ENCODE measurements at regions not wholly inside any gene's neighbourhood (a gene's known extent, or its start where the extent isn't known, plus 50 kb on each side); places are given as distances from the start of the nearest gene placed in this dataset.

DNA sequence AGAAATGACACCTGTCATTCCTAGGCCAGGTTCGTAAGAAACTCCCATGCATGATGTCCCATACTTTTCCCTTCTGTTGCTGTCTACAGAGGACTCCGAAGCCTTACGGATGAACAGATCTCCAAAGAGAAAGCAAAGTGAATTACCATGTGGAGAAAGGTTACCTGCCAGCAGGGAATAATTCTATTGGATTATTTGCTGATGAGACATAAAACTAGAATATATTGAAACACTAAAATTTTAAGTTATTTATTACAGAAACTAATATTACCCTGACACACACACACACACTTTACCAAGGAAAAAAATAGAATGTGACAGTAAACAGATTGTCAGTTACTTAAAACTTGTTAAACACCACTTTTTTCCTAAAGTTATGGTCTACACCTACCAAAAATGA lies 452.7 kb upstream of the DAB2 start:
- Histone ChIP-seq H2AFZ (ENCODE audit: low read depth, low read length) (no peak overlapping the region), H4K20me1 (ENCODE audit: insufficient read depth, low read length) (no peaks in the 10 kb centered on the region), H3K9ac (ENCODE audit: low read length) (no peak overlapping the region), H3K27ac (ENCODE audit: low read length) (no peak overlapping the region), H3K27me3 (ENCODE audit: low read depth, low read length) (no peaks in the 10 kb centered on the region), H3K79me2 (ENCODE audit: low read length) (no peaks in the 10 kb centered on the region), H3K4me1 (ENCODE audit: low read length) (no peaks in the 10 kb centered on the region), H3K36me3 (replicated peaks; ENCODE audit: low read depth, low read length) (no peaks in the 10 kb centered on the region), H3K4me3 (ENCODE audit: low read length) (no peak overlapping the region), H3K4me2 (ENCODE audit: low read length) (no peak overlapping the region), H3K9me3 (ENCODE audit: insufficient read depth, low read length) (no peaks in the 10 kb centered on the region)
- no peak for TF ChIP-seq EZH2phosphoT487 (IDR thresholded peaks at IDR 0.05; ENCODE audit: low read depth)
- TF ChIP-seq, protein P1, sequence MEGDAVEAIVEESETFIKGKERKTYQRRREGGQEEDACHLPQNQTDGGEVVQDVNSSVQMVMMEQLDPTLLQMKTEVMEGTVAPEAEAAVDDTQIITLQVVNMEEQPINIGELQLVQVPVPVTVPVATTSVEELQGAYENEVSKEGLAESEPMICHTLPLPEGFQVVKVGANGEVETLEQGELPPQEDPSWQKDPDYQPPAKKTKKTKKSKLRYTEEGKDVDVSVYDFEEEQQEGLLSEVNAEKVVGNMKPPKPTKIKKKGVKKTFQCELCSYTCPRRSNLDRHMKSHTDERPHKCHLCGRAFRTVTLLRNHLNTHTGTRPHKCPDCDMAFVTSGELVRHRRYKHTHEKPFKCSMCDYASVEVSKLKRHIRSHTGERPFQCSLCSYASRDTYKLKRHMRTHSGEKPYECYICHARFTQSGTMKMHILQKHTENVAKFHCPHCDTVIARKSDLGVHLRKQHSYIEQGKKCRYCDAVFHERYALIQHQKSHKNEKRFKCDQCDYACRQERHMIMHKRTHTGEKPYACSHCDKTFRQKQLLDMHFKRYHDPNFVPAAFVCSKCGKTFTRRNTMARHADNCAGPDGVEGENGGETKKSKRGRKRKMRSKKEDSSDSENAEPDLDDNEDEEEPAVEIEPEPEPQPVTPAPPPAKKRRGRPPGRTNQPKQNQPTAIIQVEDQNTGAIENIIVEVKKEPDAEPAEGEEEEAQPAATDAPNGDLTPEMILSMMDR (IDR thresholded peaks at IDR 0.05; ENCODE audit: low read depth, low read length): no peak

DNA sequence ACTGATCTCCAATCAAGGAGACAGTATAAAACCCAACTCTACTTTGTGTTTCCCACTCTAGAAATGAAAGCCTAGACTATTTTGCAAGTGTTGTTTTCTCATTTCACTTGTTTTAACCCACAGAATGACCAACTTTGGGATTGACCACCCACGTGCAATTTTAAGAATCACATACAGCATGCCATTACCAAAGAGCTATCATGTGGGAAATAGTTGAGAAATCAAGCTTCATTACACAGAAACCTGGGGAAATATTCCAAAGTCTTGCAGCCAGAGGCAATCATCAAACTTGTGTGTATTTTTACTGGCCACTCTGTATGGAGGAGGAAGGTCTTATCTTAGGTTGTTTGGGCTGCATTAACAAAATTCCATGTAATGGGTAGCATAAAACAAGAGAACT lies 451.4 kb upstream of the DAB2 start:
- no peaks in the 10 kb centered on the region for H3K27me3 ChIP-seq (ENCODE audit: low read depth, low read length)
- no peak overlapping the region for H3K9ac ChIP-seq (ENCODE audit: low read length)
- no peaks in the 10 kb centered on the region for H3K9me3 ChIP-seq (ENCODE audit: insufficient read depth, low read length)
- no peak overlapping the region for H3K27ac ChIP-seq (ENCODE audit: low read length)
- no peaks in the 10 kb centered on the region for H3K4me1 ChIP-seq (ENCODE audit: low read length)
- no peaks in the 10 kb centered on the region for H3K36me3 ChIP-seq (replicated peaks; ENCODE audit: low read depth, low read length)
- no peak overlapping the region for H3K4me2 ChIP-seq (ENCODE audit: low read length)
- no peaks in the 10 kb centered on the region for H3K79me2 ChIP-seq (ENCODE audit: low read length)
- no peak overlapping the region for H3K4me3 ChIP-seq (ENCODE audit: low read length)
- TF ChIP-seq EZH2phosphoT487 (IDR thresholded peaks at IDR 0.05; ENCODE audit: low read depth): no peak
- TF ChIP-seq, protein P1 (IDR thresholded peaks at IDR 0.05; ENCODE audit: low read depth, low read length): no peak
- H4K20me1 ChIP-seq (ENCODE audit: insufficient read depth, low read length): no peaks in the 10 kb centered on the region
- H2AFZ ChIP-seq (ENCODE audit: low read depth, low read length): no peak overlapping the region

DNA sequence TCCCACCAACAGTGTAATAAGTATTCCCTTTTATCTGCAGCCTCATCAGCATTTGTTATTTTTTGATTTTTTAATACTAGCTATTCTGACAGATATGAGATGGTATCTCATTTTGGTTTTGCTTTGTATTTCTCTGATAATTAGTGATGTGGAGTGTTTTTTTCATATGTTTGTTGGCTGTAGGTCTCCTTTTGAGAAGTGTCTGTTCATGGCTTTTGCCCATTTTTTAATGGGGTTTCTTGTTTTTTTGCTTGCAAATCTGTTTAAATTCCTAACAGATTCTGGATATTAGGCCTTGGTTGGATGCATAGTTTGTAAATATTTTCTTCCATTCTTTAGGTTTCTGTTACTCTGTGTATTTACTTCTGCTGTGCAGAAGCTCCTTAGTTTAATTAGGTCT lies 445.4 kb upstream of the DAB2 start:
- no peak overlapping the region for H3K27ac ChIP-seq (ENCODE audit: low read length)
- H3K4me2 ChIP-seq (ENCODE audit: low read length): no peak overlapping the region
- TF ChIP-seq, protein P1 (IDR thresholded peaks at IDR 0.05; ENCODE audit: low read depth, low read length): no peak
- TF ChIP-seq EZH2phosphoT487 (IDR thresholded peaks at IDR 0.05; ENCODE audit: low read depth): no peak
- H3K9me3 ChIP-seq (ENCODE audit: insufficient read depth, low read length): no peaks in the 10 kb centered on the region
- no peaks in the 10 kb centered on the region for H3K79me2 ChIP-seq (ENCODE audit: low read length)
- no peak overlapping the region for H3K9ac ChIP-seq (ENCODE audit: low read length)
- no peaks in the 10 kb centered on the region for H3K4me1 ChIP-seq (ENCODE audit: low read length)
- no peaks in the 10 kb centered on the region for H3K36me3 ChIP-seq (replicated peaks; ENCODE audit: low read depth, low read length)
- no peaks in the 10 kb centered on the region for H3K27me3 ChIP-seq (ENCODE audit: low read depth, low read length)
- H4K20me1 ChIP-seq (ENCODE audit: insufficient read depth, low read length): no peaks in the 10 kb centered on the region
- H2AFZ ChIP-seq (ENCODE audit: low read depth, low read length): no peak overlapping the region
- no peak overlapping the region for H3K4me3 ChIP-seq (ENCODE audit: low read length)

DNA sequence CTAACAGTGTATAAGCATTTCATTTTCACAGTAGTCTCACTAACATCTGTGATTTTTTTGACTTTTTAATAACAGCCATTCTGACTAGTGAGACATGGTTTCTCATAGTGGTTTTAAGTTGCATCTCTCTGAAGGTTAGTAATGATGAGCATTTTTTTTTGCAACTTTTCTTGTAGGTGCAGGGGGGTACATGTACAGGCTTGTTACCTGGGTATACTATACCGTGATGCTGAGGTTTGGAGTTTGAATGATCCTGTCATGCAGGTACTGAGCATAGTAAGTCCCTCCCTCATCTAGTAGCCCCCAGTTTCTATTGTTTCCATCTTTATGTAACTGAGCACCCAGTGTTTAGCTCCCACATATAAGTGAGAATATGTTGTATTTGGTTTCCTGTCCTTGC lies 444.6 kb upstream of the DAB2 start:
- Histone ChIP-seq H4K20me1 (ENCODE audit: insufficient read depth, low read length) (no peaks in the 10 kb centered on the region), H3K4me1 (ENCODE audit: low read length) (no peaks in the 10 kb centered on the region), H3K79me2 (ENCODE audit: low read length) (no peaks in the 10 kb centered on the region), H3K27ac (ENCODE audit: low read length) (no peak overlapping the region), H2AFZ (ENCODE audit: low read depth, low read length) (no peak overlapping the region), H3K4me2 (ENCODE audit: low read length) (no peak overlapping the region), H3K9me3 (ENCODE audit: insufficient read depth, low read length) (no peaks in the 10 kb centered on the region), H3K4me3 (ENCODE audit: low read length) (no peak overlapping the region), H3K9ac (ENCODE audit: low read length) (no peak overlapping the region), H3K27me3 (ENCODE audit: low read depth, low read length) (no peaks in the 10 kb centered on the region), H3K36me3 (replicated peaks; ENCODE audit: low read depth, low read length) (no peaks in the 10 kb centered on the region)
- TF ChIP-seq, protein P1 (IDR thresholded peaks at IDR 0.05; ENCODE audit: low read depth, low read length): no peak
- TF ChIP-seq EZH2phosphoT487 (IDR thresholded peaks at IDR 0.05; ENCODE audit: low read depth): no peak

Measured in OCI-LY3 (cell line).